Superior temporal gyrus (tissue), 1 donor: ENCODE measurements at regions not wholly inside any gene's neighbourhood (a gene's known extent, or its start where the extent isn't known, plus 50 kb on each side); places are given as distances from the start of the nearest gene placed in this dataset.

Experiments used
- DNase-seq: peaks from one replicate; pipeline ENCODE4 v3.0.0-alpha.2; 2016; ENCODE audit errors: extremely low spot score

DNA sequence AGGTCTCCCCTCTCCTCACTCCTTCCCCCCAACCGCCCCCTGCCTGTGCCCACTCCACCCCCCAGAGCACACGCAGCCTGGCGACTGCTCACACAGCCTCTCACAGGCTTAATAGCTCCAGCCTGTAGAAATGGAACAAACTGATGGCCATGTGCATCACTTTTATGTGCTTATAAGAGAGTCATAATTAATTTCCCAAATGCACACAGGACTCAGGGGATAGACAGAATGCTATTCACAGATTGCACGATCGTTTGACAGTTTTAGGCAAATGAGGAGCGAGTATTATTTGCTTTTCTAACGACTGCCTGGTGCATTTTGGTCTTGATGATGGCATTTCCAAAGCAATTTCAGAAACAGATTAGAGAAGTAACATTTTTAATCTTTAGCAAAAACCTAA lies 97.7 kb upstream of the VSTM2B start:
- DNase-seq = no peak

- DNase-seq = no peak
These were observed 96.8 kb upstream of the VSTM2B start for GRCh38 chr19:29429021-29429420.

DNA sequence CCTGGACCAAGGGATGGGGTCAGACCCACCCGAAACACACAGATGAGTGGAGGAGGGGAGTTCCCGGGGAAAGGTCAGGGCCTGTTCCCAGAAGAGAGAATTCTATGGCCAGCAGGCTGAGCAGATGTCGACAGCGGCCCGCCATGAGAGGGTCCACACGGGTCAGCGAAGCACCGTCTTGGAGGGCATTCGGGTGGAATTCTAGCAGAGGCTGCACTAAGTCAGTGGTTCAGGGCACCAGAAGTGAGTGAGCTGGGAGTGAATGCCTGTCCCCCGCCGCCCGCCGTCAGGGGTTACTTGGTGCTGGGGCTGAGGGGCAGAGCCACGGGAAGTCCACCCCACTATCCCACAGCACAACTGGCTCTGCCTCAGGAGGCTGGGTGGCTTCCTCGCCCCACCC lies 96.2 kb upstream of the VSTM2B start:
- no peak for DNase-seq

DNA sequence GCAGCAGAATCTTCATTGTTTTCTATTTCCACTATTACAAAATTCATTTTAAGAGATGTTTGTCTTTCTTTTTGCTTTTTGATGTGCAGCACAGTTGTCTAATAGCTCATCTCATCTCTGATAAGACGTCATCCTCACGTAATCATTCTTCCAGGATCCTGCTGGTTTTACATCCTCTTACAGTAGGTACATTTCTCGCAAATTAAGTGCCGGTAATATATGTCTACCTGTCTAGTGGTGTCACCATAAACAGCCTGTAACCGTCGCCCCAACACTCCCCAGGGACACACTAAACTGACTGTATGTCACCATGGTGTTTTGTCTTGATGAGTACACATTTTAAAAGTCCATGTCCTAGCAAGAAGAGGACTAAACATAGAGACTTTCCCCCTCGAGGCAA lies 94.5 kb upstream of the VSTM2B start:
- DNase-seq = no peak

- no peak for DNase-seq
These were observed 93.1 kb upstream of the VSTM2B start for GRCh38 chr19:29432677-29433076.

GRCh38 chr19:29436591-29437103 lies 89.1 kb upstream of the VSTM2B start:
- DNase-seq = no peak

GRCh38 chr19:29439021-29439420 lies 86.8 kb upstream of the VSTM2B start:
- no peak for DNase-seq

DNA sequence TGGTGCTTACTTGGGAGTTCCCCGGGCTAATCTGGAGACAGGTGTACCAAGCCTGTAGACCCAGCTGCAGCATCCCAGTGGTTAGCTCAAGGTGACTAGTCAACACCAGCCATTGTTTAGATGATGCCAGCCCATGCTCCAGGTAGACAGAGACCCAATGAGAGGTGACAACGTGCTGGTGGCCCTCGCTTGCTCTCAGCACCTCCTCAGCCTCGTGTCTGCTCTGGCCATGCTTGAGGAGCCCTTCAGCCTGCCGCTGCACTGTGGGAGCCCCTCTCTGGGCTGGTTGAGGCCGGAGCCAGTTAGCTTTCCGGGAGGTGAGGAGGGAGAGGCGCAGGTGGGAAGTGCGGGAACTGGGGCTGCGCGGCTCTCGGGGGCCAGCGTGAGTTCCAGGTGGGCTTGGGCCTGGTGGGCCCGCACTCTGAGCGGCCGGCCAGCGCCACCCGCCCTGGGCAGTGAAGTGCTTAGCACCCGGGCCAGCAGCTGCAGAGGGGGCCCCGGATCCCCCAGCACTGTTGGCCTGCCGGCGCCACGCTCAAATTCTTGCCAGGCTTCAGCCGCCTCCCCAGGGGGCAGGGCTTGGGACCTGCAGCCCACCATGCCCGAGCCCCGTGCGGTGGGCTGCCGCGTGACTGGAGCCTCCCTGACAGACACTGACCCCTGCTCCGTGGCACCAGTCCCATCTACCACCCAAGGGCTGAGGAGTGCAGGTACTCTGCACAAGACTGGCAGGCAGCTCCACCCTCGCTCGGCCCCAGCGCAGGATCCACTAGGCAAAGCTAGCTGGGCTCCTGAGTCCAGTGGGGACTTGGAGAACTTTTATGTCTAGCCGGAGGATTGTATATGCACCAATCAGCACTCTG lies 85.9 kb upstream of the VSTM2B start:
- no peak for DNase-seq

- no peak for DNase-seq
These were observed 83.7 kb upstream of the VSTM2B start for GRCh38 chr19:29442094-29442493.

DNA sequence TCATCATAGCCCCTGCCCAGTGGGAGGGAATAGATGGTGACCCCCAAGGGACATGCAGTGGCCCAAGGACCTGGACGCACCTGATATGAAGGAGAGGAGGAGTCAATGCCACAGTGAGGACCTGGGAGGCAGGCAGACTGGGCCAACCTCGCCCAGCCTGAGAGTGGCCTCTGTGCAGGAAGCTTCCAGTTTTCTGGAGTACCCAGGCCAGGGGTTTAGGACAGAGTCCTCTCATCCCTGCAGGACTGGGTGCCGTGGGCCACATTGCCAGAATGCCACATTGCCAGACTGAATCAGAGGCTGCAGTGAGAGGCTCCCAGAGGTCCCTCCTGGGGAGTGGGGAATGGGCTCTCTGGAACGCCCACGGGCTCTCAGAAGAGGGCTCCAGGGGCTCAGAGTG lies 82.9 kb upstream of the VSTM2B start:
- DNase-seq = no peak

DNA sequence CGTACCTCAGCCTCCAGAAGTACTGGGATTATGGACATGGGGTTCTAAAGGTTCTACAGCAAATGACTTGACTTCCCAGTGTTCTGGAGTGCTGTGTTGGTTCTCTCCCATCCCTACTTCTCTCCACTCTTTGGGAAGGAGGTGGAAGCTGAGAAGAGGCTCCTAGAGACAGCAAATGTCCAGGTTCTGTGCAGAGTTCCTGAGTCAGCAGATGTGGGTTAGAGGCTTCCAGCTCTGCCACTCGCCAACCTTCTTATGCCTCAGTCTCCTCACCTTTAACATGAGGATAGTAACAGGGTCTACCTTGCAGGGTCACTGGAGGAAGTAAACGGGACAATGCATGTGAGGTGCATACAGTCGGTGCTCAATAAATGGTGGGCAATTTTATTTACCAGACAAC lies 80.5 kb upstream of the VSTM2B start:
- DNase-seq = no peak

- DNase-seq = no peak
These were observed 79.4 kb upstream of the VSTM2B start for GRCh38 chr19:29446361-29446760.

GRCh38 chr19:29448046-29448445 lies 77.7 kb upstream of the VSTM2B start:
- no peak for DNase-seq

- no peak for DNase-seq
These were observed 76.4 kb upstream of the VSTM2B start for GRCh38 chr19:29449371-29449770.

GRCh38 chr19:29450306-29450705 lies 75.5 kb upstream of the VSTM2B start:
- DNase-seq = no peak

DNA sequence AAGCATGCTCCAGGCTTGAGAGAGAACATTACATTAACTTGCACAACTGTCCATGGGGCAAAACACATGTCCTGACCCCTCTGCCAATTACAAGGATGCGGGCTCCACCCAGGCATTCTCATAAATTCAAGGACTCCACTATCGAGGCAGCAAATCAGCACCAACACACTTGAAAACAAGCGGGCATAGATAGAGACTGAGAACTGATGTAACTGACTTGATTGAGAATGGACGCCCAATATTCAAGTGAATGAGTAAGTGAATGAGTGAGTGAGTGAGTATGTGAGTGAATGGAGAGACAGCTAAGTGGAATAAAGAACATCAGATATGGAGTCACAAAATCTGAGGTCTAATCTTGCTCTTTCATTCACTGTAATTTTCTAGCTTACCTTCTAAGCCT lies 75.0 kb upstream of the VSTM2B start:
- DNase-seq = no peak

DNA sequence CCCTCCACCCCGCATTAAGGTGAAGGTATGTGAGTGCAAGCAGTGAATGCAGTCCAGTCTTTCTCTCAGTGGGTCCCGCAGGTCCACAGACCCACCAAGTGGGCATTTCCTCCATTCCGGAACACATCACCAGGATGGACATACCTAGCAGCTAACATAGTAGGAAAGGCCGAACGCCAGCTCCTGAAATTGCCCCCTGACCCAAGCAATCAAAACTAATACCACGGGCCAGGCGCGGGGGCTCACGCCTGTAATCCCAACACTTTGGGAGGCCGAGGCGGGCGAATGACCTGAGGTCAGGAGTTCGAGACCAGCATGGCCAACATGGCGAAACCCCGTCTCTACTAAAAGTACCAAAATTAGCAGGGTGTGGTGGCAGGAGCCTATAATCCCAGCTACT lies 71.7 kb upstream of the VSTM2B start:
- DNase-seq = no peak

DNA sequence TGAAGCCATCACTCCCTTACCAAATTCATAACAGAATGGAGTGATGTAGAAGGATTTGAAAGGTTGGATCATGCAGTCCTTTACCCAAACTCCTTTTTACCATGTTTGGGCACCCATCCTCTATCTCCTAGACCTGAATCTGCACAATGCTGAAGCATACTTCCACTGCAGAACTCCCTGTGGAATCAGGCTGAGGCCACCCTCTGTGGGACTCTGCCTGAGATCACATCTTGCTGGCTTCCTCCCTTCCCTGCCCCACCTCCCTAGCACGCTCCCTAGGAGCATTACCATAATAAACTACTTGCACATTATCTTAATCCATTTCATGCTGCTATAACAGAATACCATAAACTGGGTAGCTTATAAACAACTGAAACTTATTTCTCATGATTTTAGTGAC lies 68.4 kb upstream of the VSTM2B start:
- no peak for DNase-seq

DNA sequence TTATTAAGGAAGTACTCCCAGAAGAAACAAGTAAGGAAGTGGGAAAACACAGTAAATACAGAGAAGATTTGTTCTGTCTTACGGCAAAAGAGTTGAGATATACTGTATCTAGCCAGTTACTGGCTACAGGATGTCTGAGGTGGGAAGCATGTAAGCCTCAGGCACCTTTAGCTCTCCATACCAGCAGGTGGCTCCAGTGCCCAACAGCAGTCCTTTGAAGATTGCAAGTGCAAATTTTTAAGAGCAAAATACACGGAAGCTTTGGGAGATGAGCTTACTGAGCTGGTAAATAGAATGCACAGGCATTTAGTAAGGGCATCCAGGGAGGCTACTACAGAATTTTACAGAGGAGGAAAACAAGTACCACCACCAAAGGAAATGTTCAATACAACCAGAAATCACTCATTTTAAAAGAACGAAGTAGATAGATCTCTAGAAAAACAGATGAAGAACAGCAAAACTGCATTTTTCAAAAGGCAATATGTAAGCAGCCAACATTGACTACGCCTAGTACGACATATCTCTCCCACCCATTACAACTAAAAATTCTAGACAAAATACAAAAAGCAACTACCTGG lies 57.9 kb upstream of the VSTM2B start:
- peak; percentile 80 for DNase-seq

DNA sequence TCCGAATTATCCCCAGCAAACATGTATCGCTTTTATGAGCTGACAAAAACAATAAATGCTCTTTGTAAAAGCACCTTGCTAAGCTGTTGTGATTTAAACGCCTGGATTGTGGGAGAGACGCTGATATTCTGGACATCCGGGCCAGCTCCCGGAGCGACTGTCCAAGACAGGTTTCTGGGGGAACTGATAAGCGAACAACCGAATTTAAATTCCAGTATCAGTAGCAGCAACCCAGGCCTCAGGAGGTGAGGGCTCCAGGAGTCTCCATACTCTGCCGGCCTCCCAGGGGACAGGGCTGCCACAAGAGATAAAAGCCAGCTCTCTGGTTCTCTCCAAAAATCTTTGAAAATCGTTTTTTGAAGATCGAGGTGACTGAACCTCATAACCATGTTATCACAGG lies 50.3 kb upstream of the VSTM2B start:
- DNase-seq = no peak
